Mammary epithelial cell (primary cell): ENCODE measurements at regions not wholly inside any gene's neighbourhood (a gene's known extent, or its start where the extent isn't known, plus 50 kb on each side); places are given as distances from the start of the nearest gene placed in this dataset.

Experiments used
- EZH2 ChIP-seq: IDR thresholded peaks from 2 replicates; pipeline ENCODE4 v1.6.1; 2012; ENCODE audit warnings: low read length, inconsistent platforms, borderline replicate concordance
- TF ChIP-seq, protein P1 (sequence below), 2 donors: IDR thresholded peaks in 1 of 2; conservative IDR thresholded peaks in 1 of 2; 2 replicates each; pipeline ENCODE4 v1.5.1; 2011 to 2012; ENCODE audit warnings: inconsistent platforms in 2 of 2, low read length in 2 of 2, mild to moderate bottlenecking in 2 of 2, control low read depth in 1 of 2, low read depth in 1 of 2; ENCODE audit not compliant: insufficient read depth in 1 of 2; ENCODE audit errors: extremely low read depth in 1 of 2

GRCh38 chr9:124084087-124084486 lies 72.5 kb downstream of the LHX2 start:
- TF ChIP-seq, protein P1, sequence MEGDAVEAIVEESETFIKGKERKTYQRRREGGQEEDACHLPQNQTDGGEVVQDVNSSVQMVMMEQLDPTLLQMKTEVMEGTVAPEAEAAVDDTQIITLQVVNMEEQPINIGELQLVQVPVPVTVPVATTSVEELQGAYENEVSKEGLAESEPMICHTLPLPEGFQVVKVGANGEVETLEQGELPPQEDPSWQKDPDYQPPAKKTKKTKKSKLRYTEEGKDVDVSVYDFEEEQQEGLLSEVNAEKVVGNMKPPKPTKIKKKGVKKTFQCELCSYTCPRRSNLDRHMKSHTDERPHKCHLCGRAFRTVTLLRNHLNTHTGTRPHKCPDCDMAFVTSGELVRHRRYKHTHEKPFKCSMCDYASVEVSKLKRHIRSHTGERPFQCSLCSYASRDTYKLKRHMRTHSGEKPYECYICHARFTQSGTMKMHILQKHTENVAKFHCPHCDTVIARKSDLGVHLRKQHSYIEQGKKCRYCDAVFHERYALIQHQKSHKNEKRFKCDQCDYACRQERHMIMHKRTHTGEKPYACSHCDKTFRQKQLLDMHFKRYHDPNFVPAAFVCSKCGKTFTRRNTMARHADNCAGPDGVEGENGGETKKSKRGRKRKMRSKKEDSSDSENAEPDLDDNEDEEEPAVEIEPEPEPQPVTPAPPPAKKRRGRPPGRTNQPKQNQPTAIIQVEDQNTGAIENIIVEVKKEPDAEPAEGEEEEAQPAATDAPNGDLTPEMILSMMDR (conservative IDR thresholded peaks at IDR 0.05 in 1 of 2, IDR thresholded peaks at IDR 0.05 in 1 of 2; ENCODE audit: extremely low read depth in 1 of 2, insufficient read depth in 1 of 2, low read depth in 1 of 2, low read length in 2 of 2) = no peak
- no peak for TF ChIP-seq EZH2
